Skeletal muscle tissue (tissue), 3 donors: ENCODE measurements at regions not wholly inside any gene's neighbourhood (a gene's known extent, or its start where the extent isn't known, plus 50 kb on each side); places are given as distances from the start of the nearest gene placed in this dataset.
"Not testable (repeated sequence)": the region's sequence is repeated elsewhere in the genome, so short reads cannot be mapped to it uniquely, and the experiment has no call there.

Source experiments
- H3K27ac ChIP-seq: one replicate; pipeline ENCODE4 v1.7.0; 2013; ENCODE audit warnings: mild to moderate bottlenecking, low read depth, low read length, inconsistent platforms
- H3K27me3 ChIP-seq, 3 donors: one replicate each; pipeline ENCODE4 v1.7.0; 2013; ENCODE audit warnings: low read length in 3 of 3; ENCODE audit not compliant: control insufficient read depth in 3 of 3, insufficient read depth in 3 of 3
- H3K36me3 ChIP-seq, 3 donors: one replicate each; pipeline ENCODE4 v1.7.0; 2013; ENCODE audit warnings: low read length in 3 of 3; ENCODE audit not compliant: control insufficient read depth in 3 of 3, insufficient read depth in 3 of 3
- H3K4me1 ChIP-seq, 3 donors: one replicate each; pipeline ENCODE4 v1.7.0; 2013; ENCODE audit warnings: low read length in 3 of 3, mild to moderate bottlenecking in 3 of 3; ENCODE audit not compliant: control insufficient read depth in 3 of 3, insufficient read depth in 3 of 3
- H3K4me3 ChIP-seq, 3 donors: one replicate each; pipeline ENCODE4 v1.7.0; 2013; ENCODE audit warnings: low read length in 3 of 3
- H3K9ac ChIP-seq, 3 donors: one replicate each; pipeline ENCODE4 v1.7.0; 2013; ENCODE audit warnings: low read length in 3 of 3, mild to moderate bottlenecking in 3 of 3, moderate library complexity in 2 of 3, low read depth in 1 of 3
- H3K9me3 ChIP-seq, 3 donors: one replicate each; pipeline ENCODE4 v1.7.0; 2013; ENCODE audit warnings: low read length in 3 of 3; ENCODE audit not compliant: control insufficient read depth in 3 of 3
- donor health status: Osteomylitis.

GRCh38 chr11:38842991-38843390 lies 2245.0 kb upstream of the RAG2 start:
- no peak overlapping the region for H3K27ac ChIP-seq
- no peaks in the 10 kb centered on the region for H3K4me1 ChIP-seq
- H3K36me3 ChIP-seq, result no peaks in the 10 kb centered on the region
- H3K9ac ChIP-seq, result no peak overlapping the region
- H3K4me3 ChIP-seq, result no peak overlapping the region
- no peaks in the 10 kb centered on the region for H3K9me3 ChIP-seq
- H3K27me3 ChIP-seq, result no peaks in the 10 kb centered on the region

GRCh38 chr11:38839071-38839470 lies 2241.0 kb upstream of the RAG2 start:
- Histone ChIP-seq H3K27me3 (no peaks in the 10 kb centered on the region), H3K9me3 (no peaks in the 10 kb centered on the region), H3K27ac (no peak overlapping the region), H3K36me3 (no peaks in the 10 kb centered on the region), H3K9ac (no peak overlapping the region), H3K4me3 (no peak overlapping the region), H3K4me1 (no peaks in the 10 kb centered on the region)

- Histone ChIP-seq H3K9ac (no peak overlapping the region), H3K4me3 (no peak overlapping the region), H3K27me3 (no peaks in the 10 kb centered on the region), H3K36me3 (no peaks in the 10 kb centered on the region), H3K27ac (no peak overlapping the region), H3K4me1 (no peaks in the 10 kb centered on the region), H3K9me3 (no peaks in the 10 kb centered on the region)
These were observed 2237.9 kb upstream of the RAG2 start for GRCh38 chr11:38835966-38836365.

GRCh38 chr11:38824573-38824972 lies 2226.5 kb upstream of the RAG2 start:
- no peak overlapping the region for H3K4me3 ChIP-seq
- H3K9ac ChIP-seq, result no peak overlapping the region
- no peaks in the 10 kb centered on the region for H3K36me3 ChIP-seq
- no peaks in the 10 kb centered on the region for H3K9me3 ChIP-seq
- no peaks in the 10 kb centered on the region for H3K4me1 ChIP-seq
- no peak overlapping the region for H3K27ac ChIP-seq
- H3K27me3 ChIP-seq, result no peaks in the 10 kb centered on the region

- not testable (repeated sequence) for H3K27me3 ChIP-seq, H3K4me3 ChIP-seq, H3K36me3 ChIP-seq, H3K9me3 ChIP-seq, H3K27ac ChIP-seq, H3K9ac ChIP-seq, H3K4me1 ChIP-seq
These were observed 2223.8 kb upstream of the RAG2 start for GRCh38 chr11:38821786-38822185.

GRCh38 chr11:38819981-38820380 lies 2221.9 kb upstream of the RAG2 start:
- no peaks in the 10 kb centered on the region for H3K4me1 ChIP-seq
- H3K9me3 ChIP-seq, result no peaks in the 10 kb centered on the region
- no peaks in the 10 kb centered on the region for H3K27me3 ChIP-seq
- H3K9ac ChIP-seq, result no peak overlapping the region
- no peak overlapping the region for H3K27ac ChIP-seq
- H3K36me3 ChIP-seq, result no peaks in the 10 kb centered on the region
- no peak overlapping the region for H3K4me3 ChIP-seq

GRCh38 chr11:38818720-38819119 lies 2220.7 kb upstream of the RAG2 start:
- no peak overlapping the region for H3K9ac ChIP-seq
- H3K9me3 ChIP-seq, result no peaks in the 10 kb centered on the region
- no peaks in the 10 kb centered on the region for H3K36me3 ChIP-seq
- no peak overlapping the region for H3K4me3 ChIP-seq
- H3K27ac ChIP-seq, result no peak overlapping the region
- H3K27me3 ChIP-seq, result no peaks in the 10 kb centered on the region
- no peaks in the 10 kb centered on the region for H3K4me1 ChIP-seq

- no peak overlapping the region for H3K9ac ChIP-seq
These were observed 2216.6 kb upstream of the RAG2 start for GRCh38 chr11:38814670-38815069.

GRCh38 chr11:38809521-38809920 lies 2211.5 kb upstream of the RAG2 start:
- Histone ChIP-seq H3K36me3 (no peaks in the 10 kb centered on the region), H3K4me1 (no peaks in the 10 kb centered on the region), H3K4me3 (no peak overlapping the region), H3K9me3 (no peaks in the 10 kb centered on the region), H3K9ac (no peak overlapping the region), H3K27ac (no peak overlapping the region), H3K27me3 (no peaks in the 10 kb centered on the region)

More at GRCh38 chr11:38814670-38815069, 2216.6 kb upstream of the RAG2 start:
- Histone ChIP-seq H3K4me3 (no peak overlapping the region), H3K27ac (no peak overlapping the region), H3K27me3 (no peaks in the 10 kb centered on the region), H3K9me3 (no peaks in the 10 kb centered on the region), H3K4me1 (no peaks in the 10 kb centered on the region), H3K36me3 (no peaks in the 10 kb centered on the region)

GRCh38 chr11:38796281-38796680 lies 2198.2 kb upstream of the RAG2 start:
- no peaks in the 10 kb centered on the region for H3K9me3 ChIP-seq
- H3K4me3 ChIP-seq, result no peak overlapping the region
- no peak overlapping the region for H3K9ac ChIP-seq
- no peaks in the 10 kb centered on the region for H3K36me3 ChIP-seq
- no peaks in the 10 kb centered on the region for H3K4me1 ChIP-seq
- H3K27ac ChIP-seq, result no peak overlapping the region
- no peaks in the 10 kb centered on the region for H3K27me3 ChIP-seq

GRCh38 chr11:38795027-38795426 lies 2197.0 kb upstream of the RAG2 start:
- Histone ChIP-seq H3K9ac (no peak overlapping the region), H3K4me1 (no peaks in the 10 kb centered on the region), H3K36me3 (no peaks in the 10 kb centered on the region), H3K27me3 (no peaks in the 10 kb centered on the region), H3K4me3 (no peak overlapping the region), H3K27ac (no peak overlapping the region), H3K9me3 (no peaks in the 10 kb centered on the region)
